H9 (cell line): ENCODE measurements at regions not wholly inside any gene's neighbourhood (a gene's known extent, or its start where the extent isn't known, plus 50 kb on each side); places are given as distances from the start of the nearest gene placed in this dataset.

Source experiments
- DNase-seq: peaks from one replicate; pipeline ENCODE4 v3.0.0-alpha.2; 2017
- H2AFZ ChIP-seq: one replicate; pipeline ENCODE4 v1.6.1; 2013; ENCODE audit warnings: mild to moderate bottlenecking, low read length, control low read depth, moderate library complexity
- H2AK5ac ChIP-seq: 2 replicates; pipeline ENCODE4 v1.6.1; 2013; ENCODE audit warnings: low read length, control low read depth, mixed read lengths; ENCODE audit not compliant: insufficient read length
- H2BK120ac ChIP-seq: one replicate; pipeline ENCODE4 v1.6.1; 2013; ENCODE audit warnings: low read depth, mild to moderate bottlenecking, low read length, control low read depth, inconsistent platforms; ENCODE audit not compliant: poor library complexity, severe bottlenecking
- H2BK12ac ChIP-seq: 2 replicates; pipeline ENCODE4 v1.6.1; 2013; ENCODE audit warnings: low read length, control low read depth, mixed read lengths, low read depth; ENCODE audit not compliant: insufficient read length
- H2BK15ac ChIP-seq: 2 replicates; pipeline ENCODE4 v1.6.1; 2013; ENCODE audit warnings: low read depth, low read length, control low read depth
- H2BK20ac ChIP-seq: one replicate; pipeline ENCODE4 v1.6.1; 2013; ENCODE audit warnings: low read depth, mild to moderate bottlenecking, low read length, control low read depth, inconsistent platforms; ENCODE audit not compliant: poor library complexity, severe bottlenecking
- H2BK5ac ChIP-seq: 2 replicates; pipeline ENCODE4 v1.6.1; 2013; ENCODE audit warnings: low read length, control low read depth, mixed read lengths; ENCODE audit not compliant: insufficient read length
- H3K14ac ChIP-seq: 2 replicates; pipeline ENCODE4 v1.6.1; 2013; ENCODE audit warnings: low read length, control low read depth; ENCODE audit not compliant: insufficient read depth
- H3K18ac ChIP-seq: 2 replicates; pipeline ENCODE4 v1.6.1; 2013; ENCODE audit warnings: low read depth, mild to moderate bottlenecking, mixed read lengths, low read length, control low read depth; ENCODE audit not compliant: insufficient read length
- H3K23ac ChIP-seq: 2 replicates; pipeline ENCODE4 v1.6.1; 2013; ENCODE audit warnings: low read length, control low read depth, mixed read lengths, low read depth; ENCODE audit not compliant: insufficient read length
- H3K23me2 ChIP-seq: 2 replicates; pipeline ENCODE4 v1.6.1; 2013; ENCODE audit warnings: low read depth, mild to moderate bottlenecking, mixed read lengths, low read length, control low read depth; ENCODE audit not compliant: insufficient read length, poor library complexity, severe bottlenecking
- H3K27ac ChIP-seq: 2 replicates; pipeline ENCODE4 v1.5.1; 2013; ENCODE audit warnings: low read length, control low read depth, mixed read lengths, low read depth; ENCODE audit not compliant: insufficient read length
- H3K27me3 ChIP-seq: 2 replicates; pipeline ENCODE4 v1.6.1; 2013; ENCODE audit warnings: low read length, control low read depth, inconsistent platforms; ENCODE audit not compliant: insufficient read depth
- H3K4ac ChIP-seq: 2 replicates; pipeline ENCODE4 v1.6.1; 2013; ENCODE audit warnings: low read depth, mild to moderate bottlenecking, control low read depth, inconsistent platforms, low read length, moderate library complexity
- H3K4me1 ChIP-seq: 2 replicates; pipeline ENCODE4 v1.6.1; 2013; ENCODE audit warnings: low read length, control low read depth, inconsistent platforms; ENCODE audit not compliant: insufficient read depth
- H3K4me2 ChIP-seq: 2 replicates; pipeline ENCODE4 v1.6.1; 2013; ENCODE audit warnings: low read length, control low read depth, mixed read lengths; ENCODE audit not compliant: insufficient read length, insufficient read depth
- H3K56ac ChIP-seq: 2 replicates; pipeline ENCODE4 v1.6.1; 2013; ENCODE audit warnings: low read depth, mild to moderate bottlenecking, mixed read lengths, low read length, control low read depth; ENCODE audit not compliant: insufficient read length
- H3K79me1 ChIP-seq: 2 replicates; pipeline ENCODE4 v1.6.1; 2013; ENCODE audit warnings: low read depth, mild to moderate bottlenecking, moderate library complexity, low read length, control low read depth, inconsistent platforms; ENCODE audit not compliant: insufficient read depth, poor library complexity, severe bottlenecking
- H3K79me2 ChIP-seq: 2 replicates; pipeline ENCODE4 v1.6.1; 2013; ENCODE audit warnings: low read length, control low read depth, inconsistent platforms; ENCODE audit not compliant: insufficient read depth
- H3K9ac ChIP-seq: 2 replicates; pipeline ENCODE4 v1.6.1; 2013; ENCODE audit warnings: low read length, control low read depth, mixed read lengths; ENCODE audit not compliant: insufficient read length; ENCODE audit errors: extremely low read depth
- H3K9me3 ChIP-seq: one replicate; pipeline ENCODE4 v1.6.1; 2013; ENCODE audit warnings: low read depth, low read length, inconsistent platforms; ENCODE audit not compliant: control insufficient read depth
- H3T11ph ChIP-seq: one replicate; pipeline ENCODE4 v1.6.1; 2013; ENCODE audit warnings: mild to moderate bottlenecking, low read length, control low read depth, inconsistent platforms
- H4K20me1 ChIP-seq: one replicate; pipeline ENCODE4 v1.6.1; 2013; ENCODE audit not compliant: control insufficient read depth, insufficient read length, insufficient read depth
- H4K5ac ChIP-seq: 2 replicates; pipeline ENCODE4 v1.6.1; 2013; ENCODE audit warnings: low read depth, mild to moderate bottlenecking, mixed read lengths, low read length, control low read depth; ENCODE audit not compliant: insufficient read length
- H4K8ac ChIP-seq: replicated peaks from 2 replicates; pipeline ENCODE4 v1.6.1; 2013; ENCODE audit warnings: low read length, control low read depth, mixed read lengths, low read depth; ENCODE audit not compliant: insufficient read length
- H4K91ac ChIP-seq: 2 replicates; pipeline ENCODE4 v1.6.1; 2013; ENCODE audit warnings: low read depth, mild to moderate bottlenecking, moderate library complexity, mixed read lengths, low read length, control low read depth; ENCODE audit not compliant: insufficient read length
- H3K27ac Mint-ChIP-seq, 3 experiments: 2 replicates in 2 of 3; 3 replicates in 1 of 3; pipeline ENCODE4 v1.8.0; 2020 to 2021; ENCODE audit warnings: mixed read lengths in 3 of 3, mild to moderate bottlenecking in 1 of 3, moderate library complexity in 1 of 3
- H3K27me3 Mint-ChIP-seq: 2 replicates; pipeline ENCODE4 v1.8.0; 2021; ENCODE audit warnings: low read depth, mild to moderate bottlenecking, moderate library complexity, mixed read lengths
- H3K36me3 Mint-ChIP-seq, 3 experiments: 2 replicates in 2 of 3; 3 replicates in 1 of 3; pipeline ENCODE4 v1.8.0; 2020 to 2021; ENCODE audit warnings: low read depth in 3 of 3, mixed read lengths in 3 of 3; ENCODE audit not compliant: insufficient read depth in 1 of 3
- H3K4me1 Mint-ChIP-seq, 2 experiments: 2 replicates each; pipeline ENCODE4 v1.8.0; 2020; ENCODE audit warnings: mixed read lengths in 2 of 2
- H3K4me3 Mint-ChIP-seq, 2 experiments: 2 replicates in 1 of 2; 3 replicates in 1 of 2; pipeline ENCODE4 v1.8.0; 2020 to 2021; ENCODE audit warnings: mild to moderate bottlenecking in 2 of 2, mixed read lengths in 2 of 2, moderate library complexity in 1 of 2
- H3K9me3 Mint-ChIP-seq, 2 experiments: 2 replicates in 1 of 2; 3 replicates in 1 of 2; pipeline ENCODE4 v1.8.0; 2020; ENCODE audit warnings: mild to moderate bottlenecking in 2 of 2, mixed read lengths in 2 of 2, moderate library complexity in 1 of 2
- WGBS: extraction: QIAGEN DNeasy Blood & Tissue Kit; methylation state at CpG from one replicate; pipeline ENCODE4 v1.1.7; 2013; ENCODE audit warnings: missing lambda C conversion rate, low lambda C conversion rate, mixed read lengths; ENCODE audit not compliant: insufficient read length; ENCODE audit errors: extremely low coverage; 5-methylcytosine and 5-hydroxymethylcytosine counted together
- TF ChIP-seq, protein P1 (sequence below): fragments of 200-600 bp; sonication (generic); conservative IDR thresholded peaks from 3 replicates; pipeline ENCODE4 v1.8.0; 2021; ENCODE audit warnings: antibody characterized with exemption, mild to moderate bottlenecking

DNA sequence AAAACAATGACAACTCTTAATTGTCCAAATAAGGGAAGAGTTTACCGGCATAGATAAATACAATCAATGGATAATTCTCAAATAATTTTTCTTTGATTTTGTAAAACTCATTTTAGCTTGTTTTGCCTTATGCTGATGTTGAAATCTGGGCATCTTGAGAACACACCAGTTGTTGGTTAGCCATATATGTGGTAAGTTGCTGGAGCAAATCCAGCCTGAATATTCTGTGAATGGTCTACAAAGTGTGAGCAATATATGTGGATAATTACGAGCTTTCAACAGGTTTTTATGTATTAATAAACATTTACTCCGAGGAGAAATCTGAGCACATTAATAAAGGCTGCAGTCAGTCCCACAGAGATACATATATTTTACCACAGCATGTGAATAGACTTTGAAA is 423.6 kb downstream of the BCKDHB start:
- Histone ChIP-seq H3K23me2 (no peaks in the 10 kb centered on the region), H2AFZ (no peak overlapping the region), H4K91ac (no peak overlapping the region), H4K5ac (no peak overlapping the region), H3K4me1 (peaks cover 3% of the 10 kb centered on the region; the same call in 1 of the 2 replicates), H3K9me3 (no peaks in the 10 kb centered on the region), H3K79me1 (no peaks in the 10 kb centered on the region), H2BK5ac (no peak overlapping the region), H3K4me2 (no peak overlapping the region), H2AK5ac (no peak overlapping the region), H3K79me2 (no peaks in the 10 kb centered on the region), H2BK20ac (no peak overlapping the region), H3K27me3 (no peaks in the 10 kb centered on the region), H3K14ac (no peak overlapping the region), H3K27ac (no peak overlapping the region), H3T11ph (no peak overlapping the region), H3K56ac (no peak overlapping the region), H2BK120ac (no peak overlapping the region), H2BK15ac (no peak overlapping the region), H4K8ac (no peak overlapping the region), H2BK12ac (no peak overlapping the region), H3K18ac (no peak overlapping the region), H3K9ac (no peak overlapping the region), H3K4ac (no peak overlapping the region), H3K23ac (no peak overlapping the region), H4K20me1 (no peaks in the 10 kb centered on the region)
- H3K36me3 Mint-ChIP-seq = no peaks in the 10 kb centered on the region; a peak in 2 of 7 replicates
- WGBS = no CpG with 5 or more reads among the region's 3 CpGs
- peaks cover 0 to 2% of the 10 kb centered on the region in 2 experiments; a peak in 2 of 5 replicates for H3K9me3 Mint-ChIP-seq
- no peaks in the 10 kb centered on the region for H3K27me3 Mint-ChIP-seq
- H3K27ac Mint-ChIP-seq = no peak overlapping the region
- peaks cover 0 to 8% of the 10 kb centered on the region in 2 experiments; a peak in 1 of 4 replicates for H3K4me1 Mint-ChIP-seq
- DNase-seq = no peak
- no peak overlapping the region for H3K4me3 Mint-ChIP-seq
- TF ChIP-seq, protein P1, sequence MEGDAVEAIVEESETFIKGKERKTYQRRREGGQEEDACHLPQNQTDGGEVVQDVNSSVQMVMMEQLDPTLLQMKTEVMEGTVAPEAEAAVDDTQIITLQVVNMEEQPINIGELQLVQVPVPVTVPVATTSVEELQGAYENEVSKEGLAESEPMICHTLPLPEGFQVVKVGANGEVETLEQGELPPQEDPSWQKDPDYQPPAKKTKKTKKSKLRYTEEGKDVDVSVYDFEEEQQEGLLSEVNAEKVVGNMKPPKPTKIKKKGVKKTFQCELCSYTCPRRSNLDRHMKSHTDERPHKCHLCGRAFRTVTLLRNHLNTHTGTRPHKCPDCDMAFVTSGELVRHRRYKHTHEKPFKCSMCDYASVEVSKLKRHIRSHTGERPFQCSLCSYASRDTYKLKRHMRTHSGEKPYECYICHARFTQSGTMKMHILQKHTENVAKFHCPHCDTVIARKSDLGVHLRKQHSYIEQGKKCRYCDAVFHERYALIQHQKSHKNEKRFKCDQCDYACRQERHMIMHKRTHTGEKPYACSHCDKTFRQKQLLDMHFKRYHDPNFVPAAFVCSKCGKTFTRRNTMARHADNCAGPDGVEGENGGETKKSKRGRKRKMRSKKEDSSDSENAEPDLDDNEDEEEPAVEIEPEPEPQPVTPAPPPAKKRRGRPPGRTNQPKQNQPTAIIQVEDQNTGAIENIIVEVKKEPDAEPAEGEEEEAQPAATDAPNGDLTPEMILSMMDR = no peak
